ENCODE measurements at regions not wholly inside any gene's neighbourhood (a gene's known extent, or its start where the extent isn't known, plus 50 kb on each side); places are given as distances from the start of the nearest gene placed in this dataset.

GRCh38 chr10:64859911-64860310, 1338.7 kb downstream of the REEP3 start:
- TF ChIP-seq CTCF (tag by site-specific recombination; IDR thresholded peaks at IDR 0.05), result no peak
- TF ChIP-seq ZNF292 (tag by site-specific recombination; IDR thresholded peaks at IDR 0.05; ENCODE audit: borderline replicate concordance, low read depth), result no peak
- TF ChIP-seq ZFP3 (tag by site-specific recombination; IDR thresholded peaks at IDR 0.05; ENCODE audit: low read depth), result no peak
- TF ChIP-seq ZBTB17 (tag by site-specific recombination; IDR thresholded peaks at IDR 0.05), result no peak
- no peak for TF ChIP-seq ZNF701 (tag by site-specific recombination; IDR thresholded peaks at IDR 0.05)
- TF ChIP-seq PRDM10 (tag by site-specific recombination; IDR thresholded peaks at IDR 0.05), result no peak
- no peak for TF ChIP-seq ZNF664 (tag by site-specific recombination; IDR thresholded peaks at IDR 0.05)
- TF ChIP-seq ZNF670 (tag by site-specific recombination; IDR thresholded peaks at IDR 0.05; ENCODE audit: low read depth), result no peak
- TF ChIP-seq ZNF121 (tag by site-specific recombination; IDR thresholded peaks at IDR 0.05), result no peak
- no peak for TF ChIP-seq ZNF10 (tag by site-specific recombination; IDR thresholded peaks at IDR 0.05)
- TF ChIP-seq BCL11A (tag by site-specific recombination; IDR thresholded peaks at IDR 0.05; ENCODE audit: low read depth), result no peak
